Osteocyte (in vitro differentiated cells): ENCODE measurements at regions not wholly inside any gene's neighbourhood (a gene's known extent, or its start where the extent isn't known, plus 50 kb on each side); places are given as distances from the start of the nearest gene placed in this dataset.

Source experiments
- DNase-seq: peaks from one replicate; pipeline ENCODE4 v3.0.0; 2021; ENCODE audit warnings: mixed read lengths; ENCODE audit not compliant: unreplicated experiment; ENCODE audit errors: extremely low spot score
- H3K27ac Mint-ChIP-seq: one replicate; pipeline ENCODE4 v1.8.0; 2021; ENCODE audit warnings: mild to moderate bottlenecking, mixed read lengths; ENCODE audit not compliant: unreplicated experiment
- H3K27me3 Mint-ChIP-seq: one replicate; pipeline ENCODE4 v1.8.0; 2021; ENCODE audit warnings: mixed read lengths; ENCODE audit not compliant: unreplicated experiment
- H3K36me3 Mint-ChIP-seq: one replicate; pipeline ENCODE4 v1.8.0; 2021; ENCODE audit warnings: mixed read lengths; ENCODE audit not compliant: unreplicated experiment
- H3K4me1 Mint-ChIP-seq: one replicate; pipeline ENCODE4 v1.8.0; 2021; ENCODE audit warnings: mixed read lengths; ENCODE audit not compliant: unreplicated experiment
- H3K4me3 Mint-ChIP-seq: one replicate; pipeline ENCODE4 v1.8.0; 2021; ENCODE audit warnings: mild to moderate bottlenecking, moderate library complexity, mixed read lengths; ENCODE audit not compliant: unreplicated experiment
- H3K9me3 Mint-ChIP-seq: one replicate; pipeline ENCODE4 v1.8.0; 2021; ENCODE audit warnings: mixed read lengths; ENCODE audit not compliant: unreplicated experiment
- TF ChIP-seq, protein P1 (sequence below): fragments of 200-600 bp; sonication (generic); IDR thresholded peaks from 2 replicates; pipeline ENCODE4 v1.5.0; 2021; ENCODE audit warnings: antibody characterized with exemption, mild to moderate bottlenecking, moderate library complexity

DNA sequence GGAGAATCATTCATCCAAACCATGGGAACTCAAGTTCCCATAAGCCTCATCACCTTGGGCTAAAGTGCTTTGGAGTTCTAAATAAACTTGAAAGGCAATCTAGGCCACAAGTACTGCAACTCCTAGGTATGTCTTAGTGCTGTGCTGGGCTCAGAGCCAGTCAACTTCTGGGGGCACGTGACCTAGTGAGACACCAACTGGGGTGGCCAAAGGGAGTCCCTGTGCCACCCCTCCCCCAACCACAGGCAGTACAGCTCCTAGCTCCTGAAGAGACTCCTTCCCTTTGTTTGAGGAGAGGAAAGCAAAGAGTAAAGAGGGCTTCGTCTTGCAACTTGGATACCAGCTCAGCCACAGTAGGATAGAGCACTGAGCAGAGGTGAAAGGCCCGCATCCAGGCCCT lies 154.2 kb upstream of the IL1RAPL2 start:
- Mint-ChIP-seq H3K4me1 (no peaks in the 10 kb centered on the region), H3K9me3 (peaks cover 22% of the 10 kb centered on the region), H3K36me3 (no peaks in the 10 kb centered on the region), H3K27me3 (no peaks in the 10 kb centered on the region), H3K4me3 (no peak overlapping the region), H3K27ac (no peak overlapping the region)
- DNase-seq: no peak
- TF ChIP-seq, protein P1, sequence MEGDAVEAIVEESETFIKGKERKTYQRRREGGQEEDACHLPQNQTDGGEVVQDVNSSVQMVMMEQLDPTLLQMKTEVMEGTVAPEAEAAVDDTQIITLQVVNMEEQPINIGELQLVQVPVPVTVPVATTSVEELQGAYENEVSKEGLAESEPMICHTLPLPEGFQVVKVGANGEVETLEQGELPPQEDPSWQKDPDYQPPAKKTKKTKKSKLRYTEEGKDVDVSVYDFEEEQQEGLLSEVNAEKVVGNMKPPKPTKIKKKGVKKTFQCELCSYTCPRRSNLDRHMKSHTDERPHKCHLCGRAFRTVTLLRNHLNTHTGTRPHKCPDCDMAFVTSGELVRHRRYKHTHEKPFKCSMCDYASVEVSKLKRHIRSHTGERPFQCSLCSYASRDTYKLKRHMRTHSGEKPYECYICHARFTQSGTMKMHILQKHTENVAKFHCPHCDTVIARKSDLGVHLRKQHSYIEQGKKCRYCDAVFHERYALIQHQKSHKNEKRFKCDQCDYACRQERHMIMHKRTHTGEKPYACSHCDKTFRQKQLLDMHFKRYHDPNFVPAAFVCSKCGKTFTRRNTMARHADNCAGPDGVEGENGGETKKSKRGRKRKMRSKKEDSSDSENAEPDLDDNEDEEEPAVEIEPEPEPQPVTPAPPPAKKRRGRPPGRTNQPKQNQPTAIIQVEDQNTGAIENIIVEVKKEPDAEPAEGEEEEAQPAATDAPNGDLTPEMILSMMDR: no peak

DNA sequence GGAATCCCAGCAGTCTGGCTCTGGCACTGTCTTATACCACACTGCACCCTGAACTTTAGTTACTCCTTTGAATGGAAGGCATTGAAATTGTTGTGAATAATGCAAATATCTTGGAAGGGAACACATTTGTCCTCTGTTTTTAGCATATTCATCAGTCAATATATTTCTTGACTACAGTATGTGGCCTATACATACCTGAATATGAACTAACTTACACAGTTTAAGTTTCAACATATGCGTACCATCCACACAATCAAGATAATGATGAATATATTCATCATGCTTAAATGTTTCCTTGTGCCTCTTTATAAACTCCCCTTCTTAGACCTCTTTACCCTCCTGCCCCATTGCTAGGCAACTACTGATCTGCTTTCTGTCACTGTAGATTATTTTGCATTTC lies 145.7 kb upstream of the ESX1 start:
- DNase-seq: no peak
- Mint-ChIP-seq H3K36me3 (no peaks in the 10 kb centered on the region), H3K4me1 (no peaks in the 10 kb centered on the region), H3K27me3 (no peaks in the 10 kb centered on the region), H3K27ac (no peak overlapping the region), H3K4me3 (no peak overlapping the region), H3K9me3 (no peaks in the 10 kb centered on the region)
- TF ChIP-seq, protein P1: no peak

DNA sequence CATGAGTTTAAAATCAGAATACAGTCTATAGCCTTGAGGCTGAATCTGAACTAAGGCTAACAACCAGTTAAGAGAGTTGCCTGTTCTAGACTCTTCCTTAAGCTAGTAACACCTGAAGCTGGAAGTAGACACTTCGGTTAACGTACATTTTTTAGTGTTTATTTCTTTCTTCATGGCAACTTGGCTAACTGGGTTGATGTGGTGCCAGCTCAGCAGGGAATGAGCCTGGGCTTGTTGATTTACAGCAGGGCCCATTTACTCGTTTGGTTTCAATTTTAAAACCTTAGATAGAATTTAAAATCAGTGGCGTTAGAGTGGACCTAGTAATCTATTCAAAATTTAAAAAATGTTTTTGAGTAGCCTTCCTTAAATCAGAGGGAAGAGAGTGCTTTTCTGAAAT lies 137.6 kb upstream of the ESX1 start:
- peaks cover 4% of the 10 kb centered on the region for H3K9me3 Mint-ChIP-seq
- H3K36me3 Mint-ChIP-seq: no peaks in the 10 kb centered on the region
- H3K27me3 Mint-ChIP-seq: no peaks in the 10 kb centered on the region
- no peak for DNase-seq
- H3K4me3 Mint-ChIP-seq: no peak overlapping the region
- H3K27ac Mint-ChIP-seq: no peak overlapping the region
- H3K4me1 Mint-ChIP-seq: no peaks in the 10 kb centered on the region
- TF ChIP-seq, protein P1: no peak

DNA sequence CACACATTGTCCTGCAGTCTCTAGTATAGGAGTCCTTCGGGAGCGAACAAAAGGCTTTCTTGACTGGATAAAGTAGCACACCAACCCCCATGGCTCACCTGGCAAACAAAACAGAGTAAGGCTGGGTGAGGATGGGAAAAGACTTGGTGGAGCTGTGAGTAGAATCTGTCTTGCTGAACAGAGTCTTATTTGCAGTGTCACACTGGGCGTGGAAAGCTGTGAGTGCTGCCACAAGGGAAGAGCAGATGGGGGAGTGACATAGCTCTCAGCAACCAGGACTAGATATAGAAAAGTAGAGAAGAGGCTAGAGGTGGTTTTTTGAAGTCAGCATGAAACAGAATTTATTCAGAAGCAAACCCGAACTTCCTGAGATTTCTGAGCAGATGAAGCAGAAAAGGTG lies 137.2 kb upstream of the ESX1 start:
- DNase-seq: no peak
- TF ChIP-seq, protein P1: no peak
- Mint-ChIP-seq H3K4me3 (no peak overlapping the region), H3K9me3 (peaks cover 4% of the 10 kb centered on the region), H3K4me1 (no peaks in the 10 kb centered on the region), H3K27ac (no peak overlapping the region), H3K36me3 (no peaks in the 10 kb centered on the region), H3K27me3 (no peaks in the 10 kb centered on the region)

DNA sequence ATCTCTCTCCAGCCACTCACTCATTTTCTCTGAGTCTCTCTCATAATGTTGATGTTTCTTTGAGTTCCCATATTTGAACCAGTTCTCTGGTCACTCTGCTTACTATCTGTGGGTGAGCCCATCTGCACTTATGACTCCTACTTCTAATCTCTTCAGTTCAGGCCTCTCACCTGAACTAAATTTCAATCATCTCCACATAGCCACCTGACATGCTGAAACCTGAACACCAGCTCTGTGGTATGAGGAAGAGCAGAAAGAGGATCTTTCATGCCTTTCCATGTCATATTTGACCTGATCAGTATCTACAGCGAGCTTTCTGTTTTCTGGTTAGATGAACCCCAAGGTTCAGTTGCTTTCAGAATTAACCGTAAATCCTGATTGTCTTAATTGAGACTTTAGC lies 122.2 kb upstream of the ESX1 start:
- Mint-ChIP-seq H3K36me3 (no peaks in the 10 kb centered on the region), H3K27me3 (peaks cover 7% of the 10 kb centered on the region), H3K9me3 (no peaks in the 10 kb centered on the region), H3K27ac (no peak overlapping the region), H3K4me1 (no peaks in the 10 kb centered on the region), H3K4me3 (no peak overlapping the region)
- TF ChIP-seq, protein P1: no peak
- no peak for DNase-seq
